ENCODE measurements at regions not wholly inside any gene's neighbourhood (a gene's known extent, or its start where the extent isn't known, plus 50 kb on each side); places are given as distances from the start of the nearest gene placed in this dataset.

- TF ChIP-seq CTCF (IDR thresholded peaks at IDR 0.05): no peak
- peaks cover 0 to 19% of the 10 kb centered on the region in 2 donors for H3K4me1 ChIP-seq (ENCODE audit: control insufficient read depth in 1 of 2, low read depth in 2 of 2)
- H3K36me3 ChIP-seq: no peaks in the 10 kb centered on the region
- ATAC-seq (ENCODE audit: insufficient number of reproducible peaks, low FRiP score, low read depth) (no peak), DNase-seq (ENCODE audit: low spot score) (no peak)
- no peak overlapping the region for H3K4me3 ChIP-seq
- H3K27ac ChIP-seq: no peak overlapping the region
- no peaks in the 10 kb centered on the region for H3K27me3 ChIP-seq (replicated peaks; ENCODE audit: insufficient read depth)
- H3K9me3 ChIP-seq: no peaks in the 10 kb centered on the region
Measured at GRCh38 chr2:66239655-66240054, 195.3 kb upstream of the MEIS1 start.

- no peak overlapping the region for H3K27ac ChIP-seq
- H3K27me3 ChIP-seq (replicated peaks; ENCODE audit: insufficient read depth): no peaks in the 10 kb centered on the region
- TF ChIP-seq CTCF (IDR thresholded peaks at IDR 0.05): no peak
- DNase-seq (ENCODE audit: low spot score) (no peak), ATAC-seq (ENCODE audit: insufficient number of reproducible peaks, low FRiP score, low read depth) (no peak)
- H3K36me3 ChIP-seq: no peaks in the 10 kb centered on the region
- H3K9me3 ChIP-seq: no peaks in the 10 kb centered on the region
- H3K4me1 ChIP-seq (ENCODE audit: control insufficient read depth in 1 of 2, low read depth in 2 of 2): peaks cover 0 to 19% of the 10 kb centered on the region in 2 donors
- no peak overlapping the region for H3K4me3 ChIP-seq
Measured at GRCh38 chr2:66237803-66238379, 197.0 kb upstream of the MEIS1 start.

GRCh38 chr2:66236816-66237802 lies 197.8 kb upstream of the MEIS1 start:
- H3K36me3 ChIP-seq: no peaks in the 10 kb centered on the region
- H3K4me1 ChIP-seq (ENCODE audit: control insufficient read depth in 1 of 2, low read depth in 2 of 2): peaks cover 0 to 19% of the 10 kb centered on the region in 2 donors
- no peak overlapping the region for H3K4me3 ChIP-seq
- TF ChIP-seq CTCF (IDR thresholded peaks at IDR 0.05): no peak
- H3K9me3 ChIP-seq: no peaks in the 10 kb centered on the region
- ATAC-seq (ENCODE audit: insufficient number of reproducible peaks, low FRiP score, low read depth) (no peak), DNase-seq (ENCODE audit: low spot score) (no peak)
- no peaks in the 10 kb centered on the region for H3K27me3 ChIP-seq (replicated peaks; ENCODE audit: insufficient read depth)
- no peak overlapping the region for H3K27ac ChIP-seq

GRCh38 chr2:66236067-66236685 lies 198.7 kb upstream of the MEIS1 start:
- H3K4me1 ChIP-seq (ENCODE audit: control insufficient read depth in 1 of 2, low read depth in 2 of 2): peaks cover 0 to 19% of the 10 kb centered on the region in 2 donors
- no peaks in the 10 kb centered on the region for H3K27me3 ChIP-seq (replicated peaks; ENCODE audit: insufficient read depth)
- TF ChIP-seq CTCF (IDR thresholded peaks at IDR 0.05): no peak
- no peak overlapping the region for H3K4me3 ChIP-seq
- no peaks in the 10 kb centered on the region for H3K36me3 ChIP-seq
- no peak for ATAC-seq (ENCODE audit: insufficient number of reproducible peaks, low FRiP score, low read depth)
- H3K27ac ChIP-seq: no peak overlapping the region
- DNase-seq (ENCODE audit: low spot score): no peak
- no peaks in the 10 kb centered on the region for H3K9me3 ChIP-seq

- no peak for ATAC-seq (ENCODE audit: insufficient number of reproducible peaks, low FRiP score, low read depth)
- no peak for DNase-seq (ENCODE audit: low spot score)
- H3K4me3 ChIP-seq: no peak overlapping the region
- H3K27ac ChIP-seq: no peak overlapping the region
- peaks cover 0 to 12% of the 10 kb centered on the region in 2 donors for H3K4me1 ChIP-seq (ENCODE audit: control insufficient read depth in 1 of 2, low read depth in 2 of 2)
- TF ChIP-seq CTCF (IDR thresholded peaks at IDR 0.05): no peak
- H3K36me3 ChIP-seq: no peaks in the 10 kb centered on the region
- H3K9me3 ChIP-seq: no peaks in the 10 kb centered on the region
- H3K27me3 ChIP-seq (replicated peaks; ENCODE audit: insufficient read depth): no peaks in the 10 kb centered on the region
Measured at GRCh38 chr2:66235428-66235827, 199.5 kb upstream of the MEIS1 start.
